Activated T-cell treated with anti-CD3 and anti-CD28 coated beads, Interleukin-2, amount 50 U/mL, for 24 hours (primary cell): ENCODE measurements at regions not wholly inside any gene's neighbourhood (a gene's known extent, or its start where the extent isn't known, plus 50 kb on each side); places are given as distances from the start of the nearest gene placed in this dataset.

Experiments
- DNase-seq: peaks from one replicate; pipeline ENCODE4 v3.0.0-alpha.2; 2020
- H3K27ac Mint-ChIP-seq: 2 replicates; pipeline ENCODE4 v1.8.0; 2020; ENCODE audit warnings: mild to moderate bottlenecking, mixed read lengths
- H3K27me3 Mint-ChIP-seq: 2 replicates; pipeline ENCODE4 v1.8.0; 2020; ENCODE audit warnings: mixed read lengths
- H3K36me3 Mint-ChIP-seq: 2 replicates; pipeline ENCODE4 v1.8.0; 2020; ENCODE audit warnings: low read depth, mixed read lengths
- H3K4me1 Mint-ChIP-seq: 2 replicates; pipeline ENCODE4 v1.8.0; 2020; ENCODE audit warnings: low read depth, mixed read lengths
- H3K4me3 Mint-ChIP-seq: 2 replicates; pipeline ENCODE4 v1.8.0; 2020; ENCODE audit warnings: mild to moderate bottlenecking, moderate library complexity, mixed read lengths
- H3K9me3 Mint-ChIP-seq: 2 replicates; pipeline ENCODE4 v1.8.0; 2020; ENCODE audit warnings: mixed read lengths

DNA sequence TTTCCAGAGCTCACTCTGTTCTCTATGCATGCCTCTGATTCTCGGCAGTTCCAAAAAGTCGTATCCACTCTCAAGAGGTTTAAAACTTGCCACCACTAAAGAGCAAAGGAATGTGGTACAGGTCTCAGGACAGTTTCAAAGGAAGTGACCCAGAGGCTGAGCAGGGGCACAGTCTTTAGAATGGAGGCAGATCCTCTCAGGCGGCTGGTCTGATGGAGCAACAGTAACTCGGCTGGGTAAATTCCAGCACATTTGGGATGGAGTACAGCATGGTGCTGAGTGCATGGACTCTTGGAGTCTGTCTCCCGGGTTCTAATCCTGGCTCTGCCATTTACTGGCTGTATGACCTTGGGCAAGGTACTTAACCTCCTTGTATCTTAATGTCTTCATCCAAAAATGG lies 88.1 kb upstream of the BACH2 start:
- DNase-seq: no peak
- Mint-ChIP-seq H3K36me3 (no peaks in the 10 kb centered on the region), H3K9me3 (no peaks in the 10 kb centered on the region), H3K27ac (no peak overlapping the region), H3K4me1 (peaks cover 60% of the 10 kb centered on the region), H3K4me3 (no peak overlapping the region), H3K27me3 (no peaks in the 10 kb centered on the region)

DNA sequence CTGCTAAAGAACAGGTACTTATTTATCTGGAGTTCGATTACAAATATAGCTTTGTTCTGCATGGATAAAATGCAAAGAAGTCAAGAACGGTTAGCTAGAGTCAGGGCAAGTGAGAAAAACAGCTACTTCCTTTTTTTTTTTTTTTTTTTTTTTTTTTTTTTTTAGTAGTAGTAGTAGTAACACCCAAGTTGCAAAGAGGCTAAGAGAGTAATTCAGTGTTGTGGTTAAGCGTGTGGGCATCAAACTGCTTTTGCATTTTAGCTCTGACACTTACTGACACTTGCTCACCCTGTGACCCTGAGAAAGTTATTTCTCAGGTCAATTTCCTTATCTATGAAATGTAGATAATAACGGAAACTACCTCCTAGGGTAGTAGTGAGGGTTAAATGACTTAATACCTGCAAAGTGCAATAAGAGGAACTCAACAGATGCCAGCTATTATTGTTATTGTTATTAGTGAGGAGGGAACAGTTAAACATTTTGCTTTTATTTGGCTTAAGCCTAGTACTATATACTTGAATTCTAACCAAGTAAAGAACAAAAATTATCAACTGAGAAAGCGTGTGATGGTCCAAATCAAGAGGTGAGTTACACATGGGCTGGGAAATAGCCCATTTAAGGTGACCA lies 86.7 kb upstream of the BACH2 start:
- no peak overlapping the region for H3K4me3 Mint-ChIP-seq
- peaks cover 46% of the 10 kb centered on the region for H3K4me1 Mint-ChIP-seq
- no peak for DNase-seq
- H3K36me3 Mint-ChIP-seq: no peaks in the 10 kb centered on the region
- peaks cover 3% of the 10 kb centered on the region for H3K27me3 Mint-ChIP-seq
- H3K27ac Mint-ChIP-seq: no peak overlapping the region
- no peaks in the 10 kb centered on the region for H3K9me3 Mint-ChIP-seq

DNA sequence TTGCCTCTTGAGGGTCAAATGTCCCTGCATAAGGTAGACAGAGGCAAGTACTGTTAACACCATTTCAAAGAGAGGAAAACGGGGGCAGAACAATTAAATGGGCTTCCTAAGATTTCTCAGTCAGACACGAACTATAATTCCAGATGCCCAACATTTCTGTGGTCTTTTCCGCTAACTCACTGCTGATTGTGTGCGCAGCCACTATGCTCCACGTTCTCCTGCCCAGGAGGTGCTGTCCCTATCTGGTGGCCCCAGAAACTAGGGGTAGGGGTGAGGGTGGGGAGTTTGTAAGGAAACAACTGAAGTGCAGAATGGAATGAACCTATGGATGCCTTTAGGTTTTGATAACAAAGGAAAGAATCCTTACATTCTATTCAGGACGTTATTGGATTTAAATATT lies 86.1 kb upstream of the BACH2 start:
- Mint-ChIP-seq H3K4me3 (no peak overlapping the region), H3K36me3 (no peaks in the 10 kb centered on the region), H3K9me3 (no peaks in the 10 kb centered on the region), H3K27me3 (peaks cover 3% of the 10 kb centered on the region), H3K4me1 (peaks cover 40% of the 10 kb centered on the region), H3K27ac (peak overlapping the region; percentile 26)
- no peak for DNase-seq

DNA sequence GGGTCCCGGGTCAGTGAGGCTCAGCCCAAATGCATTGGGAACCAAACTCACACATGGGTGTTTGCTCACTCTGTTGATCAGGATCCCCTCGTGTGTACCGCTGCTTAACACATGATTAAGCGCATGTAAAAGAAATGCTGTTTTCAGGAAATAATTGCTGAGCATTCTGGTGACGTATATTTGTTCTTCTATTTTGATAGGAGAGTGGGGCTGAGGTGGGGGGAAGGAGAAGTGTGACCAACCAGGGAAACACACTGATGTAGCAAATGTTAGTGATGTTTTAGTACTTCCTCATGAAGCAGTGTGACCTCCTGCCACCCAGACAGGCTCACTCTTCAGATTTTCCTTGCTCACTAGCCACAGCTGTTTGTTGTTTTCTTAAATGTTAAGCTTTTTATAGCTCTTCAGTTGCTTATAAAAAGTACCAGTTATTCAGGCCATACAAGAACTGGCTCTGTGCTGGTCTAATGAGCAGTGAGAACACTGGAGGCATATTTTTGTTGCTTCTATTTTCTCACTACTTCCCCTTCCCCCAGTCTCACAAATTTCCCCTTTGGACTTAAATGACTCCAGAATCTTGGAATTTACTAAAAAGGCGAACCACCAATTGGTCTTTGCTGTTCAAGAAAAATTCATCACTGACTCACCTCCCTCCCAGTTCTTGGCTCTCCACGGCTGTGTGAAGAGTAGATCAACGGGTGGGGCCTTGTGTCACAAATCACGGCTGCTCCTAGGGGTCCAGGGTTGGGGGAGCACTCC lies 79.2 kb upstream of the BACH2 start:
- peaks cover 3% of the 10 kb centered on the region for H3K4me1 Mint-ChIP-seq
- no peaks in the 10 kb centered on the region for H3K36me3 Mint-ChIP-seq
- no peak overlapping the region for H3K27ac Mint-ChIP-seq
- H3K27me3 Mint-ChIP-seq: peaks cover 3% of the 10 kb centered on the region
- DNase-seq: no peak
- H3K9me3 Mint-ChIP-seq: no peaks in the 10 kb centered on the region
- H3K4me3 Mint-ChIP-seq: no peak overlapping the region

DNA sequence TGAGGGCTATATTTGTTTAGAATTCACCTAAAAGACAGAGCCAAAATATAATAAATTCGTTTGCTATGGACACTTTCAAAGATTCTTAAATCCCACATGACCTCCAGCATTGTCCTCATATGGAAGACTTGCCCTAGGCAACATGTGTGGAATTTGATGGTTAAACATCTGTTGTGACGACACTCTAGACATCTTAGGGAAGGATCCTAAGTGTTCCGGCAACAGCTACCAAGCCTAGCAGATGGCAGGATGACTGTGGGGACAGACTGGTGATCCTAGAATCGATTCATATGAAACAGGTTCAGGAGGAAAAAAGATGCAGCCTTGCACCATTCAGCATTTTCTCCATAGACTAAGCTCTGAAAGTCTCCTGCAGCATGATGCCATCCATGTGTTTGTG lies 77.6 kb upstream of the BACH2 start:
- Mint-ChIP-seq H3K27ac (no peak overlapping the region), H3K4me1 (peaks cover 19% of the 10 kb centered on the region), H3K9me3 (no peaks in the 10 kb centered on the region), H3K4me3 (no peak overlapping the region), H3K36me3 (no peaks in the 10 kb centered on the region), H3K27me3 (peaks cover 1% of the 10 kb centered on the region)
- no peak for DNase-seq

DNA sequence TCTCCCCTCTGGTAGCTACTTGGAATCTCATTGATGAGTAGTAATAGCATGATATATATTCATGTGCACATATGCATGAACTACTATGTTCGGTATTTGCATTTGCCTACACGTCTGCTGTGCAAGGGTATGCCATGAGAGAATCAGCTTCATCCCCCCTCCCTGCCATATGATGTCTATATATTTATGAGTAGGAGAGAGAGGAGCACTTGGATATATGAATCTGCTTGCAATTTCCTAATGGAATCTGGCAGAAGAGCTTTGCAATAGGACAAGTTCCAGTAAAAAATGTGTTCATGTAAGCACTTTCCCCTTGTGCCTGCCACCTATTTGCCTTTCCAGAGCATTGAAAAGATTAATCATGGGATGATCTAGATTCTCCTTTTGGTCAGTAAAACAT lies 76.2 kb upstream of the BACH2 start:
- H3K4me3 Mint-ChIP-seq: no peak overlapping the region
- H3K4me1 Mint-ChIP-seq: peaks cover 26% of the 10 kb centered on the region
- H3K9me3 Mint-ChIP-seq: no peaks in the 10 kb centered on the region
- no peak for DNase-seq
- no peaks in the 10 kb centered on the region for H3K27me3 Mint-ChIP-seq
- no peaks in the 10 kb centered on the region for H3K36me3 Mint-ChIP-seq
- no peak overlapping the region for H3K27ac Mint-ChIP-seq

DNA sequence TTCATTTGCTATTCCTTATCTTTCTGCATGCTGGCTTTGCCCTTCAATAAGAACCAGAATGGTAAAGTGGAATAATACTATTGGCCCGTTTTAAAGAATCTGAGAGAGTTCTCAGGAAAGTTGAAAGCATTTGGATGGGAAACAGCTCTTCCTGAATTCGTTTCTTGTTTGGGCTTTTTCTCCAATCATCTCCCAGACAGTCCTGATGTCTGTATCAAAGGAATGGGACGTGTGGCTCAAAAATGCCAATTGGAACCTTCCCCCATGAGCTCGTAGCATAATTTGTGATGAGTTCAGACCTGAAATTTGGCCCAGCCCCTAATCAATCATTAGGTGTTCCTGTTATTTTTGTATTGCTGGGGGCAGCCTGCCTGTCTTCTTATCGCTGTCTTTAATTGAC lies 75.8 kb upstream of the BACH2 start:
- Mint-ChIP-seq H3K4me3 (no peak overlapping the region), H3K4me1 (peaks cover 26% of the 10 kb centered on the region), H3K27ac (no peak overlapping the region), H3K9me3 (no peaks in the 10 kb centered on the region), H3K36me3 (no peaks in the 10 kb centered on the region), H3K27me3 (no peaks in the 10 kb centered on the region)
- DNase-seq: no peak

DNA sequence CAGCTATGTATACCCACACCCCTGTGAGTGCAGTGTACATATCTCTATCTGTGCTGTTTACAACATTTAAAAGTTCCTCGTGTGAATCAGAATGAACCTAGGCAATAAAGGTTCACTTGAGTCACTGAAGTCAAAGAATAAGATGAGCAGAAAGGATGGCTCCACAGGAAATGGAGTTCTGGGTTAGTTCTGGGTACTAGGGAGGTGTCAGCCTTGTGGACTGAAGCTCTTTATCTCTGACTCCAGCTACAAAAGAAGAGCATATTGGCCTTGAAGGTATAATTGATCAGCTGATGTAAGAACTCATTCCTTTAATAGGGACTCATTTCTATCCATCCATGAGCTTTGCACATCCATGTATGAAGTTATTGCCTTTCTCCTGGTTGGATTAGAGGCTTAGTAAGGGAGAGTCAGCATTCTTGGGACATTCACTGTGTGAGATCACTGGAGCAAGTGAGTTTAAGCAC lies 73.9 kb upstream of the BACH2 start:
- Mint-ChIP-seq H3K27ac (peak overlapping the region; percentile 10), H3K4me3 (no peak overlapping the region), H3K4me1 (peaks cover 24% of the 10 kb centered on the region), H3K27me3 (no peaks in the 10 kb centered on the region), H3K36me3 (no peaks in the 10 kb centered on the region), H3K9me3 (no peaks in the 10 kb centered on the region)
- no peak for DNase-seq

DNA sequence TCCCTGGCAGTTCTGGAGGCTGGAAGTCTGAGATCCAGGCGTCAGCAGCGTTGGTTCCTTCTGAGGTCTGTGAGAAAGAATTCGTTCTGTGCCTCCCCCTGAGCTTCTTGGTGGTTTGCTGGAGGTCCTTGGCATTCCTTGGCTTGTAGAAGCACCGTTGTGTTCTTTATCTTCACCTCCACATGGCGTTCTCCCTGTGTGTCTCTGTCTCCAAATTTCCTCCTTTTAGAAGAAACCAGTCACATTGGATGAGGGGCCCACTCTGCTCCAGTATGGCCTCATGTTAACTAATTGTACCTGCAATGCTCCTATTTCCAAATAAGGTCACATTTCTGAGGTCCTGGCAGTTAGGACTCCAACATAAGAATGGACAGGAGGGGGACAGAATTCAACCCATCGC lies 73.0 kb upstream of the BACH2 start:
- Mint-ChIP-seq H3K9me3 (no peaks in the 10 kb centered on the region), H3K27me3 (no peaks in the 10 kb centered on the region), H3K4me3 (no peak overlapping the region), H3K36me3 (no peaks in the 10 kb centered on the region), H3K4me1 (peaks cover 24% of the 10 kb centered on the region), H3K27ac (peak overlapping the region; percentile 56)
- no peak for DNase-seq

DNA sequence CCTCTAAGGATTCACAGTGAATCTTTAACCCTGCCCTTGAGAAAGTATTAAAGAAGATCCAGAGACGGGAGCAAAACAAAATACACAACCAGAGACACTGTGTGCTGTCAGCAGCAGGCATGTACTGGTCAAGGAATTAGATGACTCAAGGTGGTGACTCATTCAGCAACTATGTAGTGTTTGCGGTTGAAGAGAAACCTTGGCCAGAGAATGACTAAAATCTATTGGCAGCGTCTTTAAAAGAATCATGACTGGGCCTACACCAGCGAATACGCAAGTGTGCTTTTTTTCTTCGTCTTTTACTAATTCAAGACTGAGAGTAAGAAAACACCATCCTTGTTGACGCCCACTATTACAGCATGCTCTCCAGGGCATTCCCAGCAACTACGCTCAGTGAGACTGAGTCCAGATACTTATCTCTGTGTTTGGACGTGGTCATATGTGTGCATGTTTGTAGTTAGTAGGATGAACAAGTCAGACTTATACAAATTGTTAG lies 72.4 kb upstream of the BACH2 start:
- Mint-ChIP-seq H3K27me3 (no peaks in the 10 kb centered on the region), H3K27ac (peak overlapping the region; percentile 56), H3K4me1 (peaks cover 27% of the 10 kb centered on the region), H3K36me3 (no peaks in the 10 kb centered on the region), H3K9me3 (no peaks in the 10 kb centered on the region), H3K4me3 (no peak overlapping the region)
- DNase-seq: no peak

DNA sequence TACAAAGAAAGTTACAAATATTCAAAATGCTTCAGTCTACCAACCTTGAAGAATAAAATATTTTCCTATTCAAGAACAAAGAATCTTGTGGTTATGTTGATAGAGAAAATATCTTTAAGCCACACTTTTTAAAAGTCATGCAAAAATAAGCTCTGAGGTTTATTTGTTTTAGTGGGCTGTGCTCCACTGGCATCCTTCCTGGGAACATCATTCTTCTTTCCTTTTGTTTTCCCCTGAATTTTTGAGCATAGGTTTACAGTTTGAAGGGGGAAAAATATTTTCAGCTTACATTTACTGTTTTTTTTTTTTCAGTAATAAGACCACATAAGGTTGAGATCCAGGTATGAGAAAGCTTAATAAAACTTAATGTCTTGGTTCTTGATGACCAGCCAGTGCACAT lies 72.0 kb upstream of the BACH2 start:
- Mint-ChIP-seq H3K4me1 (peaks cover 30% of the 10 kb centered on the region), H3K27me3 (no peaks in the 10 kb centered on the region), H3K27ac (peak overlapping the region; percentile 15), H3K36me3 (no peaks in the 10 kb centered on the region), H3K9me3 (no peaks in the 10 kb centered on the region), H3K4me3 (no peak overlapping the region)
- DNase-seq: no peak

DNA sequence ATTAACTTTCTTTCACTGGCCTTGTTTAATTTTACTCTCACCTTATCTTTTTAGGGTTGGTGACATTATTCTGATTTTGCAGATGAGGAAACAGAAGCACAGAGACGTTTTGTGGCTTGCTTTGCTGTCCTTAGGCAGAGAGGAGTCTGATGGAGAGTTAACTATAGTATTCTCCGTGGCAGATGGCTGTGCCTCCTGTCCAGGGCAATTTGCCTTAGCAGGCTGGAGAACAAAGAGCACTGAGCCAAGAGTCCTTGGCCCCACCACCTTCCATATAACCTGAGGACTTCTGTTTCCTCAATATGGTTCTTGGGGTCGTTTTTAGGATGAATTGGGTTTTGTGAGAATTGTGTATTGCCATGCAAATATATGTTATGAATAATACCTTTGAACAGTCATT lies 71.4 kb upstream of the BACH2 start:
- H3K36me3 Mint-ChIP-seq: no peaks in the 10 kb centered on the region
- no peak overlapping the region for H3K4me3 Mint-ChIP-seq
- H3K4me1 Mint-ChIP-seq: peaks cover 31% of the 10 kb centered on the region
- no peak overlapping the region for H3K27ac Mint-ChIP-seq
- H3K9me3 Mint-ChIP-seq: no peaks in the 10 kb centered on the region
- H3K27me3 Mint-ChIP-seq: no peaks in the 10 kb centered on the region
- no peak for DNase-seq

DNA sequence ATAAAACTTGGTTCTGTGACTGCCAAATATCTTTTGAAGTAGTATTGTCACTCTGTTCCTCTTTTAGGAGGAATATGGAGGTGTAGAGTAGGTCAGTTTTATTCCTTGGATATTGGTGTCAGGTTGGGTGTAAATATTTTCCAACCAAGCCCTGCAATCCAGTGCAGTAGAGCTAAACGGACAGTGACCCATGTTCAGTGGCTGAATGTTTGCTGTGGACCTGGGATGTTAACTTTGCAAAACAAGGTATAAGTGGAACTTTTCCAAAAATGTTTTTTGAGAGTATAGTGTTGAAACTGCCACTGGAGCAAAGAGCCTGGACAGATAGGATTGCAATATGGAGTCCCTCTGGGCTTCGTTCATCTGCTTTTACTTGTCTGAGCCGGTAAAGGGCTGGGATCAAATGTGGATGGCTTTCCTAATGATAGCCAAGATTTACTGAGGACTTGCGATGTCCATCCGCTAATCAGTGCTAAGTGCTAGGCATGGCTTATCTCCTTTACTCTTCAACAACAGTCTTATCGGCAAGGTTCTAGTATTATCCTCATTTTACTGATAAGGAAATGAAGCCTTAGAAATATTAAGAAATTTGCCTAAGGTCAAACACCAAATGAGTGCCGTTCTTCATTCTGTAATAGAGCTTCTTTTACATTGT lies 69.0 kb upstream of the BACH2 start:
- Mint-ChIP-seq H3K4me3 (no peak overlapping the region), H3K27me3 (no peaks in the 10 kb centered on the region), H3K9me3 (no peaks in the 10 kb centered on the region), H3K27ac (no peak overlapping the region), H3K36me3 (no peaks in the 10 kb centered on the region), H3K4me1 (peaks cover 28% of the 10 kb centered on the region)
- no peak for DNase-seq

DNA sequence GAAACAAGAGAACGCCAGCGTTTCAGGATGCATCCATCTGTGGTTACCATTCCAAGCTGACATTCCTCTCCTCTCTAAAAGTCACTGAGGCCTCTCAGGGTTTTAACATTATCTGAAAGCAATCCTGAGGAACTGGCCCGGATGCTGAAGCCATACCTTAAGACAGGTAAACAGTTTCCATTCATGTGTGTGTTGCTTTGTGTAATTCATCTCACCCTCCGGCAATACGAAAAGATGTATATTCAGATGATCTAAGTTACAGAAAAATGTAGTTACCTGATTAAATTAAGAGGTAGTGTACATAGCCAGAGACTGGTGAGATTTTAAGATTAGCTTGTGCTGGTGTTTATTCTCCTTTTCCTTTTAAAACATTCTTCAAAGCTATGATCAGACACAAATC lies 68.4 kb upstream of the BACH2 start:
- Mint-ChIP-seq H3K9me3 (no peaks in the 10 kb centered on the region), H3K4me1 (peaks cover 22% of the 10 kb centered on the region), H3K27ac (no peak overlapping the region), H3K4me3 (no peak overlapping the region), H3K36me3 (no peaks in the 10 kb centered on the region), H3K27me3 (no peaks in the 10 kb centered on the region)
- no peak for DNase-seq

DNA sequence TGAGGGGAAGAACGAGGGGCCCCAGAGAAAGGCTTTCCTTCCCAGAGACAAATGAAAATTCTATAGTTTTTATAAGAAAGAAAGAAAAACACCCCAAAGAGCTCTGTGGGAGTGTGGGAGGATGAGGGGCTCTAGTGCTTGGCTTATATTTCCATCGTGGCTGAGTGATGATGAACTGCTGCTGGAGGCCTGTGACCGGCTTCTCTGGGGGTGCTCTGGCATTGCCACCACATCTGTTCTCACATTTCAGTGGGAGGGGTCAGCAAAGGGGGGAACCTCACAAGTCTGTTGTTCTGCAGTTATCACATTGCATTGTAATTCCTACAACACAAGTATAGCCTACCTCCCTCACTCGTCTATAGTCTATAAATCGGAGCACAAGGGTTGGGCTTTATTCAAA lies 67.6 kb upstream of the BACH2 start:
- H3K27ac Mint-ChIP-seq: no peak overlapping the region
- no peaks in the 10 kb centered on the region for H3K9me3 Mint-ChIP-seq
- no peak overlapping the region for H3K4me3 Mint-ChIP-seq
- H3K27me3 Mint-ChIP-seq: no peaks in the 10 kb centered on the region
- no peak for DNase-seq
- peaks cover 15% of the 10 kb centered on the region for H3K4me1 Mint-ChIP-seq
- no peaks in the 10 kb centered on the region for H3K36me3 Mint-ChIP-seq
